HUES48 (cell line): ENCODE measurements at regions not wholly inside any gene's neighbourhood (a gene's known extent, or its start where the extent isn't known, plus 50 kb on each side); places are given as distances from the start of the nearest gene placed in this dataset.

Experiments
- H3K27ac ChIP-seq: one replicate; pipeline ENCODE4 v1.7.0; 2013; ENCODE audit warnings: low read depth, low read length, inconsistent platforms
- H3K27me3 ChIP-seq: 2 replicates; pipeline ENCODE4 v1.6.1; 2013; ENCODE audit warnings: mild to moderate bottlenecking, low read length; ENCODE audit not compliant: control insufficient read depth, insufficient read depth
- H3K36me3 ChIP-seq: 2 replicates; pipeline ENCODE4 v1.6.1; 2013; ENCODE audit warnings: low read length; ENCODE audit not compliant: control insufficient read depth, insufficient read depth
- H3K4me1 ChIP-seq: 2 replicates; pipeline ENCODE4 v1.6.1; 2013; ENCODE audit warnings: mild to moderate bottlenecking, low read length; ENCODE audit not compliant: control insufficient read depth, insufficient read depth
- H3K4me3 ChIP-seq: 2 replicates; pipeline ENCODE4 v1.5.1; 2013; ENCODE audit warnings: mild to moderate bottlenecking, low read depth, low read length
- H3K9ac ChIP-seq: 2 replicates; pipeline ENCODE4 v1.6.1; 2013; ENCODE audit warnings: mild to moderate bottlenecking, low read depth, low read length, moderate library complexity
- H3K9me3 ChIP-seq: 2 replicates; pipeline ENCODE4 v1.6.1; 2013; ENCODE audit warnings: low read length; ENCODE audit not compliant: control insufficient read depth, insufficient read depth

GRCh38 chr22:48580481-48580970 lies 1247.1 kb downstream of the BRD1 start:
- Histone ChIP-seq H3K4me1 (no peaks in the 10 kb centered on the region), H3K36me3 (no peaks in the 10 kb centered on the region), H3K9me3 (no peaks in the 10 kb centered on the region), H3K4me3 (no peak overlapping the region), H3K27me3 (no peaks in the 10 kb centered on the region), H3K27ac (no peak overlapping the region), H3K9ac (no peak overlapping the region)

DNA sequence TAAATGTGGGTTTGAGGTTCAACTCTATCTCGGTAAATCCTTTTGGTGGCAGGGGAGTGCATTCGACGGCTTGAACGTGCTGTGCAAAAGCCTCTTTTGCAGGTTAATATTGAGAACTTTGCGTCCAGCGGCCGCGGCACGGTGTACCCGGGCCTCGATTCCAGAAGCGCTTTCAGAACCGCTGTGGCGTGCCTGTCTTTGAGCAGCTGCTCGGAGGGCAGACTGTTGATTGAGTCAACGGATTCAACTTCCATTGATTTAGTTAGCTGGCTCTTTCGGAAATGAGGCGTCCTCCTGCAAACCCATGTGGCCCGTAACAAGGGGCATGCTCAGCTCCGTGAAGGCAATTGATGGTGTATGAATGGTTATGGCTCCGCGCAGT lies 1247.8 kb downstream of the BRD1 start:
- Histone ChIP-seq H3K4me3 (no peak overlapping the region), H3K27me3 (no peaks in the 10 kb centered on the region)

GRCh38 chr22:48579043-48579927 lies 1248.4 kb downstream of the BRD1 start:
- no peaks in the 10 kb centered on the region for H3K36me3 ChIP-seq
- no peaks in the 10 kb centered on the region for H3K4me1 ChIP-seq
- no peaks in the 10 kb centered on the region; the same call in 1 of the 2 replicates for H3K9me3 ChIP-seq
- H3K27me3 ChIP-seq = peaks cover 4% of the 10 kb centered on the region; the same call in 1 of the 2 replicates
- no peak overlapping the region for H3K27ac ChIP-seq
- no peak overlapping the region for H3K9ac ChIP-seq
- no peak overlapping the region for H3K4me3 ChIP-seq

More for the DNA sequence above, 1247.8 kb downstream of the BRD1 start:
- H3K36me3 ChIP-seq = no peaks in the 10 kb centered on the region
- no peaks in the 10 kb centered on the region for H3K9me3 ChIP-seq
- no peak overlapping the region for H3K9ac ChIP-seq
- no peak overlapping the region for H3K27ac ChIP-seq
- no peaks in the 10 kb centered on the region for H3K4me1 ChIP-seq

- H3K4me1 ChIP-seq = no peaks in the 10 kb centered on the region
- peaks cover 13% of the 10 kb centered on the region; the same call in 1 of the 2 replicates for H3K27me3 ChIP-seq
- no peak overlapping the region for H3K9ac ChIP-seq
- no peak overlapping the region for H3K4me3 ChIP-seq
- no peak overlapping the region for H3K27ac ChIP-seq
- no peaks in the 10 kb centered on the region; the same call in 1 of the 2 replicates for H3K9me3 ChIP-seq
- H3K36me3 ChIP-seq = no peaks in the 10 kb centered on the region
These were observed 1249.3 kb downstream of the BRD1 start for GRCh38 chr22:48578138-48579042.

DNA sequence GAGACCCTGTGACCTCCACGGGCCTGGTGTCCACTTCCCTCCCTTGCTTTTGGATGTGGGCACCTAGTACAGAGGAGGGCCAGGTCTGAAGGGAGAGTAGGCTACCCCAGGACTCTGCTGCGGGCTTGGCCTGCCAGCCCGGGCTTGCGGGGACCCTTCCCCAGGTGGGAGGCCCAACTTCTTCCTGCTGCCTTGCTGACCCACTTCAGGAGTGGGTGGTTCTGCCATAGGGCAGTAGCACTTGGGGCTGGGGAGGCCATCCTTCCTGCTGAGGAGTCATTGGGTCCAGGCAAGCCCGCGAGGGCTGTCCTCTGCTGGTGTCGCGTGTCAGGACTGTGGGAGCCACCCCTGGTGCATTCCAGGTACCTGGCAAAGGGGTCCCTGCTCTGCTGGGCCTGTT lies 1250.0 kb downstream of the BRD1 start:
- Histone ChIP-seq H3K9ac (no peak overlapping the region), H3K4me1 (no peaks in the 10 kb centered on the region), H3K36me3 (no peaks in the 10 kb centered on the region), H3K27ac (no peak overlapping the region), H3K4me3 (no peak overlapping the region), H3K9me3 (no peaks in the 10 kb centered on the region; the same call in 1 of the 2 replicates), H3K27me3 (peaks cover 13% of the 10 kb centered on the region; the same call in 1 of the 2 replicates)

DNA sequence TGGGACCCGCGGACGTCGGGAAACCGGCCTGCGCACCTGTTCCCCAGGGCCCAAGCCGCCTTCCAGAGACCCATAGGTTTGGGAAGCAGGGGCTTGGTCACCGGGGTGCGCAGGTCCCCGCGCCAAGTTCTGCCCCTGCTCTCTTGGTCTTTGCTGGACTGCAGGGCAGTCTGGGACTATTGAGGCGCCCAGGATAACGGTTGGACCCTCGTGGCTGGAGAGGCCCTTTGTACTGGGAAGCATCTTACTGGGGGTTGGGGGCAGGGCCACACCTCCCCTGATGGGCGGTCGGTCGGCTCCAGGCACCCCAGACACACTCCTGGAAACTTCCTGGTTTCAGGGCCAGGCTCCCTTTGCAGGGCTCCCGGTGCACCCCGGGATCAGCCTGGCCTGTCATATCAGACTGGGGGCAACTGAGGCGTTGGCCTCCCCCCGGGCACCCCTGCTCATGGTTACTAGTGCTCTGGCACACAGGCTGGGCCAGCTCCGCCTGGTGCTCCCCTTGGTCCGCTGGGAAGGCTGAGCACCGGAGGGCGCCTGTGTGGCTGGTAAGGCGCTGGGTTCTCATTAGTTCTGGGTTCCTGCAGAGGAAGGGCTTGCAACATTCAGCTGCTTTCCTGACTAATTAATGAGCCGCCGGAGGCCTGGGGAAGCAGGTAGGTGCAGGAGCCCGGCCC lies 1250.5 kb downstream of the BRD1 start:
- Histone ChIP-seq H3K4me3 (peak overlapping the region; percentile 70), H3K4me1 (no peaks in the 10 kb centered on the region), H3K9me3 (no peaks in the 10 kb centered on the region; the same call in 1 of the 2 replicates), H3K27ac (no peak overlapping the region), H3K36me3 (no peaks in the 10 kb centered on the region), H3K27me3 (peaks cover 13% of the 10 kb centered on the region; the same call in 1 of the 2 replicates), H3K9ac (no peak overlapping the region)

DNA sequence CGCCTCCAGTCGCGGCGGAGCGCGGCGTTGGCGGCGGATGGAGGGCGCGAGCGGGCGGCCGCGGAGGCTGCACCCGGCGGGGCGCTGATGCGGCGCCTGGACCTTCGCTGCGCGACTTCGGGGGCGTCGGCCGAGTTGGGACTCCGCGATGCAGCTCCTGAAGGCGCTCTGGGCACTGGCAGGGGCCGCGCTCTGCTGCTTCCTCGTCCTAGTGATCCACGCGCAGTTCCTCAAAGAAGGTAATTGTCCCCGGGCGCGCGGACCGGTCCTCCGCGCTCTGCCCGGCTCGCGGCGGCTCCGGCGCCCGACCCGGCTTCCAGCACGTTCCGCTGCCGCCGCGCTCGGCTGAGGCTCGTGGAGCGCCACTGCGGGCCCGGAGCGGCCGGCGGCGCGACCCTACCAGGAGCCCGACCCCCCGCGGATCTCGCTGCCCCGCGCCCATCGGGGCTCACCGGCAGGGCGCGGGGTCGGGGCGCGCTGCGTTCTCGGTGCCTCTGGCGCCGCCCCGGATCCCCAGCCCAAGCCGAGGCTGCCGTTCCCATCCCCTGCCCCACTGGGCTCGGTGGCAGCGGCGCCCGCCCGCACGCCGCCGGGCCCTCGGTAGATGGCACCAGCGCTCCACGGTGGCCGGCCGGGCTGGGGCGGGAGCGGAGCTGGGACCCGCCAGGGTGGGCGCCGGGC lies 1251.2 kb downstream of the BRD1 start:
- peaks cover 13% of the 10 kb centered on the region; the same call in 1 of the 2 replicates for H3K27me3 ChIP-seq
- peak overlapping the region; percentile 70 for H3K4me3 ChIP-seq
- H3K36me3 ChIP-seq = no peaks in the 10 kb centered on the region
- H3K4me1 ChIP-seq = no peaks in the 10 kb centered on the region
- no peak overlapping the region for H3K27ac ChIP-seq
- H3K9me3 ChIP-seq = peaks cover 3% of the 10 kb centered on the region; the same call in 1 of the 2 replicates
- H3K9ac ChIP-seq = no peak overlapping the region

DNA sequence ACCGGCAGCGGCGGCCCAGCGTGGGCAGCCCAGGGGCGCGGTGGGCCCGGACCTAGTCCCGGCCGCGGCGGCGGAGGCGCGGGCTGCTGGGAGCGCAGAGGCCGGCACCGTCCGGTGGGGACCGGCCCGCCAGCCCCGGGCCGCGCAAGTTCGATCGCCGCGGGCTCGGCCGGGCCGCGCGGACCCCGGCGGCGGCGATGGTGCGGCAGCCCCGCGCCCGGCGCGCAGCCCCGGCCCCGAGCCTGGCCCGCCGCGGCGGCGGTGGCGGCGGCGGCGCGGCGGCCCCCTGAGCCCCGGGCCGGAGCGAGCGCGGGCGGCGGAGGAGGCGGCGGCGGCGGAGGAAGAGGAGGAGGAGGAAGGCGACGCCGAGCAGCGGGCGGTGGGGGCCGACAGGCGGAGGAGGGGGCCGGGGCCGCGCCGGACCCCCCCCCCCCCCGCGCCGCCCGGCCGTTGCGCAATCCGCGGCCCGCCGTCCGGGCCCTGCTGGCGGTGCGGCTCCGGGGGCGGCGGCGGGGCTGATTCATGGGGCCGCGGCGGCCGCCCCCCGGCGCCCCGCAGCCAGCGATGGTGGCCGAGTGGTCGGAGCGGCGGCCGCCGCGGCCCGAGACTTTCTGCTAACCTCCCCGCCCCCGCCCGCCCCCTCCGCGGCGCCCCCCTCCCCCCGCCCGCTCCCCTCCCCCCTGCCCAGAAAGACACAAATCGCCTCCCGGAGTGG lies 1251.9 kb downstream of the BRD1 start:
- Histone ChIP-seq H3K36me3 (no peaks in the 10 kb centered on the region), H3K9ac (no peak overlapping the region), H3K4me3 (peak overlapping the region; percentile 70; the same call in 1 of the 2 replicates), H3K4me1 (no peaks in the 10 kb centered on the region), H3K27me3 (peaks cover 13% of the 10 kb centered on the region; the same call in 1 of the 2 replicates), H3K27ac (no peak overlapping the region), H3K9me3 (peaks cover 7% of the 10 kb centered on the region)

GRCh38 chr22:48574776-48575617 lies 1252.7 kb downstream of the BRD1 start:
- peaks cover 13% of the 10 kb centered on the region; the same call in 1 of the 2 replicates for H3K27me3 ChIP-seq
- H3K27ac ChIP-seq = no peak overlapping the region
- no peaks in the 10 kb centered on the region for H3K36me3 ChIP-seq
- H3K9me3 ChIP-seq = peaks cover 14% of the 10 kb centered on the region
- H3K9ac ChIP-seq = no peak overlapping the region
- H3K4me3 ChIP-seq = peak overlapping the region; percentile 45; the same call in 1 of the 2 replicates
- no peaks in the 10 kb centered on the region for H3K4me1 ChIP-seq
